ENCODE measurements at regions not wholly inside any gene's neighbourhood (a gene's known extent, or its start where the extent isn't known, plus 50 kb on each side); places are given as distances from the start of the nearest gene placed in this dataset.

GRCh38 chr5:107104040-107104995 lies 566.4 kb downstream of the EFNA5 start:
- intact Hi-C loops (cut with DNase I) = loop anchor here in 5 of 10 donors (1.0 to 10.0 kb wide), 7 partner anchors 140 to 570 kb away; partner anchors contain the start of gene EFNA5 (in 3 of the 5)
- ATAC-seq = peak; percentile 88 to 97 (median 91)
- no peak for TF ChIP-seq POLR2A (IDR thresholded peaks at IDR 0.05)
- peak in 8 of 12 donors; percentile 14 to 54 (median 39) for TF ChIP-seq CTCF (IDR thresholded peaks at IDR 0.05)
- H3K27me3 ChIP-seq = no peaks in the 10 kb centered on the region
- peaks cover 0 to 3% (median 0%) of the 10 kb centered on the region in 12 donors for H3K4me1 ChIP-seq
- H3K9me3 ChIP-seq = peaks cover 0 to 11% (median 0%) of the 10 kb centered on the region in 12 donors
- H3K36me3 ChIP-seq = no peaks in the 10 kb centered on the region
- 66 to 78% (median 75%) methylated on average over 8 of the region's 8 CpGs for WGBS, 4 donors
- H3K4me3 ChIP-seq = no peak overlapping the region
- DNase-seq = peak in 3 of 5 donors; percentile 17 to 43 (median 40)
- peak overlapping the region in 8 of 12 donors; percentile 3 to 53 (median 36) for H3K27ac ChIP-seq

GRCh38 chr5:107103522-107103921 lies 567.2 kb downstream of the EFNA5 start:
- intact Hi-C loops (cut with DNase I) = loop anchor here in 4 of 10 donors (5.0 to 10.0 kb wide), 5 partner anchors 141 to 571 kb away; partner anchors contain the start of gene EFNA5 (in 3 of the 4)
- no peaks in the 10 kb centered on the region for H3K36me3 ChIP-seq
- no peak for ATAC-seq
- H3K27ac ChIP-seq = no peak overlapping the region
- WGBS, 4 donors = 89 to 92% (median 90%) methylated on average over 3 of the region's 3 CpGs
- no peaks in the 10 kb centered on the region for H3K27me3 ChIP-seq
- no peak overlapping the region for H3K4me3 ChIP-seq
- peaks cover 0 to 11% (median 0%) of the 10 kb centered on the region in 12 donors for H3K9me3 ChIP-seq
- peaks cover 0 to 3% (median 0%) of the 10 kb centered on the region in 12 donors for H3K4me1 ChIP-seq
- TF ChIP-seq CTCF (IDR thresholded peaks at IDR 0.05) (no peak), POLR2A (IDR thresholded peaks at IDR 0.05) (no peak)
- DNase-seq = no peak

GRCh38 chr5:107100121-107100520 lies 570.6 kb downstream of the EFNA5 start:
- Histone ChIP-seq H3K4me3 (no peak overlapping the region), H3K4me1 (no peaks in the 10 kb centered on the region), H3K27me3 (no peaks in the 10 kb centered on the region), H3K9me3 (peaks cover 0 to 12% (median under 1%) of the 10 kb centered on the region in 12 donors), H3K27ac (no peak overlapping the region), H3K36me3 (no peaks in the 10 kb centered on the region)
- no peak for DNase-seq
- TF ChIP-seq POLR2A (IDR thresholded peaks at IDR 0.05) (no peak), CTCF (IDR thresholded peaks at IDR 0.05) (no peak)
- intact Hi-C loops (cut with DNase I) = loop anchor here in 4 of 10 donors (5.0 to 10.0 kb wide), 5 partner anchors 145 to 575 kb away; partner anchors contain the start of gene EFNA5 (in 3 of the 4)
- 63 to 74% (median 70%) methylated on average over 3 of the region's 3 CpGs for WGBS, 4 donors
- ATAC-seq = no peak

GRCh38 chr5:107099506-107099905 lies 571.2 kb downstream of the EFNA5 start:
- Histone ChIP-seq H3K9me3 (peaks cover 0 to 18% (median 3%) of the 10 kb centered on the region in 12 donors), H3K4me3 (no peak overlapping the region), H3K36me3 (no peaks in the 10 kb centered on the region), H3K4me1 (no peaks in the 10 kb centered on the region), H3K27me3 (no peaks in the 10 kb centered on the region), H3K27ac (no peak overlapping the region)
- no peak for ATAC-seq
- TF ChIP-seq CTCF (IDR thresholded peaks at IDR 0.05) (no peak), POLR2A (IDR thresholded peaks at IDR 0.05) (no peak)
- no peak for DNase-seq
- WGBS, 4 donors = 80 to 85% (median 83%) methylated on average over 4 of the region's 4 CpGs
- intact Hi-C loops (cut with DNase I) = no loop called here
